Naive B cell (primary cell): ENCODE measurements at regions not wholly inside any gene's neighbourhood (a gene's known extent, or its start where the extent isn't known, plus 50 kb on each side); places are given as distances from the start of the nearest gene placed in this dataset.

Source experiments
- ATAC-seq, 2 donors: fragments of 150-1000 bp; cut with Tn5 transposase; 2 replicates each; pipeline ENCODE4 v1.10.0; 2021; ENCODE audit warnings: low read depth in 2 of 2, mild to moderate bottlenecking in 2 of 2, moderate library complexity in 2 of 2
- DNase-seq: peaks from one replicate; pipeline ENCODE4 v3.0.0; 2022
- H3K27ac Mint-ChIP-seq, 6 donors: one replicate each; pipeline ENCODE4 v1.8.0; 2020 to 2022; ENCODE audit warnings: mild to moderate bottlenecking in 6 of 6, mixed read lengths in 6 of 6, moderate library complexity in 5 of 6, inconsistent platforms in 2 of 6
- H3K27me3 Mint-ChIP-seq, 3 donors: one replicate each; pipeline ENCODE4 v1.8.0; 2021 to 2022; ENCODE audit warnings: mixed read lengths in 3 of 3, mild to moderate bottlenecking in 1 of 3
- H3K36me3 Mint-ChIP-seq, 2 donors: one replicate each; pipeline ENCODE4 v1.8.0; 2020 to 2022; ENCODE audit warnings: mixed read lengths in 2 of 2, inconsistent platforms in 1 of 2, mild to moderate bottlenecking in 1 of 2
- H3K4me1 Mint-ChIP-seq, 3 donors: one replicate each; pipeline ENCODE4 v1.8.0; 2020 to 2022; ENCODE audit warnings: mixed read lengths in 3 of 3, inconsistent platforms in 1 of 3, mild to moderate bottlenecking in 1 of 3, moderate library complexity in 1 of 3
- H3K4me3 Mint-ChIP-seq, 8 donors: one replicate each; pipeline ENCODE4 v1.8.0; 2020 to 2022; ENCODE audit warnings: mild to moderate bottlenecking in 8 of 8, mixed read lengths in 8 of 8, moderate library complexity in 8 of 8, inconsistent platforms in 2 of 8
- H3K9me3 Mint-ChIP-seq, 7 donors: one replicate each; pipeline ENCODE4 v1.8.0; 2020 to 2022; ENCODE audit warnings: mixed read lengths in 7 of 7, mild to moderate bottlenecking in 5 of 7, inconsistent platforms in 2 of 7, moderate library complexity in 1 of 7

DNA sequence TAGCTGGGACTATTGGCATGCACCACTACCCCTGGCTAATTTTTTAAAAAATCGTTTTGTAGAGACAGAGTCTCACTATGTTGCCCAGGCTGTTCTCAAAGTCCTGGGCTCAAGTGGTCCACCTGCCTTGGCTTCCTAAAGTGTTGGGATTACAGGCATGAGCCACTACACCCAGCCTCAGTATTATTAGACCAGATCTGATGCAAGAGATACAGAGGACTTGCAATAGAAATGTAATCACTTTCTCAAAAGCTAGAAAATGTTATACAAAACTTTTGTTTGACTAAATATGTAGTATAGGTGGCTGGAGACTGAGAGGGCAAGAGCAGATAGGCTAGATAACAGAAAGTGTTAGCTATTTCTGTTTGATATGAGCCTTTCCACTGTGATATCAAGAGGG lies 531.9 kb downstream of the SOX2 start:
- ATAC-seq (no peak), DNase-seq (no peak)
- H3K4me1 Mint-ChIP-seq: no peaks in the 10 kb centered on the region
- H3K4me3 Mint-ChIP-seq: no peak overlapping the region
- H3K9me3 Mint-ChIP-seq: peaks cover 0 to 9% (median 0%) of the 10 kb centered on the region in 7 donors
- peaks cover 0 to 5% (median 5%) of the 10 kb centered on the region in 3 donors for H3K27me3 Mint-ChIP-seq
- H3K36me3 Mint-ChIP-seq: no peaks in the 10 kb centered on the region
- no peak overlapping the region for H3K27ac Mint-ChIP-seq

DNA sequence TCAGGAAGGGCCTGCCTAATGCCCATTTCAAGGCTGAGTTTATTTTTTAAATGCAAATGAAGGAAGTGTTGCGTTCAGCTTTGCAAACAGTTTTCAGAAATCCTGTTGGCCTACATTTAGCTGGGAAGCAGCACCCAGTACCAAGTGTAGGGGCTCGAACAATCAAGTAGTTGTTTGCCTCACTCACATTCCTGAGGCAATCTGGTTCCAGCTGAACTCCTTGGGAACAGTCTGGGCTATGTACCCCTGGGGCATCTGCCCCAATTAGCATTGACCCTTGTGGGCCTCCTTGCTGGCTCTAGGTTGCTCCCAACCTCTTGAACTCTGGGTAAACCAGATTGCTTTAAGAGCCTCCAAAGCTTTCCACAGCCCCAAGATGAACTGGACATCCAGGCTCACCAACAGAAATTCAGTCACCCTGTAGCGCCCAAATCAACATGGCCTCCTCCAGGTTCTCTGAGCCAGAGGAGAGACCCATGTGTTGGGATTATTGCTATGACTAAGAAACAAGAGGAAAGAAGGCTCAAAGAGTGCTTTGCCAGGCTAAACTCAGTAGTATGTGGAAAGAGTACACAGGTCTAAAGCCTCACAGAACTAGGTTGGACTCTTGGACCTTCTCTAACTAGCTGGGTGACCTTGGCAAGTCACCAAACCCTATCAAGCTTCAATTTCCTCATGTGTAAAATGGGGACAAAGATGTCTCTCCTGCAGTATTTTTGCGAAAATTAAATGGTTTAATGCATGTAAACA lies 532.7 kb downstream of the SOX2 start:
- Mint-ChIP-seq H3K36me3 (no peaks in the 10 kb centered on the region), H3K9me3 (peaks cover 0 to 9% (median 0%) of the 10 kb centered on the region in 7 donors), H3K4me1 (no peaks in the 10 kb centered on the region), H3K4me3 (no peak overlapping the region), H3K27me3 (peaks cover 0 to 5% (median 5%) of the 10 kb centered on the region in 3 donors), H3K27ac (no peak overlapping the region)
- DNase-seq (no peak), ATAC-seq (no peak)

DNA sequence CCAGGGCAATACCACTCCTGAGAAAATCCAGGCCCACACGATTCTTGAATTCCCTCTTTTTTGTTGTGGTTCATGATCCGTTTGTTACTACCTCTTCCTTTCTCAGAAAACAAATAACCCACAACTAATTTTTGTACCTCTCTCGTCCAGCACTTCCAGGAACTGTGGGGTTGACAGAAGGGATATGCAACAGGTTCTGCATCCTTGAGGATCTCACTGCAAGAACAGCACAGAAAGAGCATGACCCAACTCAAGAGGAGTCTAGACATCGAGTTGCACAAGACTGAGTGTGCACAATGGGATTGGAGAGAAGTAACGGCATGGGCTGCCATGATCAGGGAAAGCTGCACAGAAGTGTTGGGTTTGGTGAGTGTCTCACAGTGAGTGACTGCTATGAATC lies 533.3 kb downstream of the SOX2 start:
- DNase-seq (no peak), ATAC-seq (no peak)
- Mint-ChIP-seq H3K27me3 (peaks cover 0 to 5% (median 5%) of the 10 kb centered on the region in 3 donors), H3K4me1 (no peaks in the 10 kb centered on the region), H3K27ac (no peak overlapping the region), H3K4me3 (no peak overlapping the region), H3K36me3 (no peaks in the 10 kb centered on the region), H3K9me3 (peaks cover 0 to 9% (median 0%) of the 10 kb centered on the region in 7 donors)

DNA sequence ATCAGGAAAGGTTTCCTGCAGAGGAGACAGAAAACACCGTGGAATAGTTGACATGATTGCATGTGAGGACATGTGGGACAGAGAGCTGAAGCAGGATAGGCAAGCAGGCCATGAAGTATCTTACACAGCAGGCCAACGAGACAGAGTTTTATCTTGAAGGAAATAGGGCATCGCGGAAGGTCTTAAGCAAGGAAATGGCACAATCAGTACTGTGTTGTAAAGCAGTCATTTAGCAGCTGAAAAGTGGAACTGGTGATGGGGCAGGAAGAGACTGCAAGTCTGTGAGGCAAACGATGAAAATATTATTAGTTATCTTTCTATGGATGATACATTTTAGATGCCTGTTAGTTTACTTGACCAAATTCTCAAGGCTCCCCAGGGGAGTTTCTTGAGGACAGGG lies 535.1 kb downstream of the SOX2 start:
- H3K27ac Mint-ChIP-seq: no peak overlapping the region
- H3K4me1 Mint-ChIP-seq: no peaks in the 10 kb centered on the region
- DNase-seq (no peak), ATAC-seq (no peak)
- H3K36me3 Mint-ChIP-seq: no peaks in the 10 kb centered on the region
- no peak overlapping the region for H3K4me3 Mint-ChIP-seq
- H3K9me3 Mint-ChIP-seq: peaks cover 0 to 9% (median 0%) of the 10 kb centered on the region in 7 donors
- H3K27me3 Mint-ChIP-seq: peaks cover 0 to 5% (median 5%) of the 10 kb centered on the region in 3 donors

DNA sequence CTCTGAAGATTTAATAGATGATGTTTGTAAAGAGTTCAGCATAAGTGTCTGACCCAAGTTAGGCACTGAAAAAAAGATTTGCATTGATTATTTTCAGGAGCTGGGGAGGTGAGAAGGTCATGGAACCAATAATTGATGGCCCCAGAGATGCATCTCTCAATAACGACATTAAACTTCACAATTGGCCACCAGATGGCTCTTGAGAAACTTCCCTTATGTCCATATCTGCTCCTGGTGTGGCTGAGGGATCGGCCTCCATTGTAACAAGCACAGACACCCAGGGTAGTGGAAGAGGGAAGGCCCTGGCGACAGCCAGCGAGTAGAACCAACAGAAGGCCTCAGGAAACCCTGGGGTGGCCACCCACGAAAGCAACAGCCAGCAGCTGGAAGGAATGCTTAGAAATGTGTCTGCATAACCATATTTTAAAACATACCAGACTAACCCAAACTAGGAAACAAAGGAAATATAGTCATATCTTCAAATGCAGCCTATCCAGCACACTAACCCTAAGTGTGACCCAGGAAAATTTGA lies 536.7 kb downstream of the SOX2 start:
- Mint-ChIP-seq H3K9me3 (peaks cover 0 to 9% (median 0%) of the 10 kb centered on the region in 7 donors), H3K4me1 (no peaks in the 10 kb centered on the region), H3K4me3 (no peak overlapping the region), H3K27me3 (peaks cover 0 to 5% (median 5%) of the 10 kb centered on the region in 3 donors), H3K27ac (no peak overlapping the region), H3K36me3 (no peaks in the 10 kb centered on the region)
- no peak for ATAC-seq
- DNase-seq: no peak

DNA sequence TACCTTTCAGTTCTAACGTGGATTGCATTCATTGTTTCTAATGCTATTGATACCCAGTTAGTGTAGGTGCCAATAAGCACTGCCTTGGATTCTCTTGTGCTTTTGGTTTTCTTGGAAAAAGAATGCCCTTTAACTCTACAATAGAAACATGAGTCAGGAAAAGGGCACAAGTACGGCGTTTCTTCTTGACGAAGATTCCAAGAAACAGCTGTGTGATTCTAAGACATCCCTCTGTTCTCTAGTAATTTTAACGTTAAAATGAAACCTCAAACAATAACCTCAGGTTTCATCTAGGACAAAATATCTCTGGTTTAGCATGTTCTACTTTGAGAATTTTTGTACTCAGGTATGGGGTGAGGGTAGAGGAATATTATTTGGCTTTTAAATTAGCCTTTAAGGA lies 540.5 kb upstream of the ATP11B start:
- Mint-ChIP-seq H3K4me3 (no peak overlapping the region), H3K27me3 (peaks cover 0 to 9% (median 0%) of the 10 kb centered on the region in 3 donors), H3K36me3 (no peaks in the 10 kb centered on the region)

DNA sequence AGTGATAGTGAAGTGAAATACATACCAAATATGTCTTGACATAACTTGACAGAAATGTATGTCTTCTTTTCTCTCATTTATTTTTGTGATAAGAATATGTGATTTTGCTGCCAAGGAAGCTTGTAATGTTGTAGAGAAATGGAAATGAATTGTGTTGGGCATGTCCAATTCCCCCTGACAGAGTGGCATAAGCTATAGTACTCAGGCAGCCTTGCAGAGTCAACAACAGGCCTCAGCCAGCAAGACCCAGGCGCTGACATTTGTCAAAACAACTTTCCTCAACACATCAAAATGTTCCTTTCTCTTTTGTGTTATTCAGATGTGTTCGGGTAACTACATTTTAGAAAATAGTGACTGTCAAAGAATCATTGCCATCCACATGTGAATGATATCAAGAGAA lies 538.1 kb upstream of the ATP11B start:
- H3K27ac Mint-ChIP-seq: no peak overlapping the region
- DNase-seq (no peak), ATAC-seq (no peak)
- no peaks in the 10 kb centered on the region for H3K9me3 Mint-ChIP-seq
- H3K36me3 Mint-ChIP-seq: no peaks in the 10 kb centered on the region
- no peak overlapping the region for H3K4me3 Mint-ChIP-seq
- no peaks in the 10 kb centered on the region for H3K4me1 Mint-ChIP-seq
- H3K27me3 Mint-ChIP-seq: peaks cover 0 to 6% (median 4%) of the 10 kb centered on the region in 3 donors

More for the DNA sequence above, 540.5 kb upstream of the ATP11B start:
- DNase-seq (no peak), ATAC-seq (no peak)
- peaks cover 0 to 1% (median 0%) of the 10 kb centered on the region in 7 donors for H3K9me3 Mint-ChIP-seq
- no peaks in the 10 kb centered on the region for H3K4me1 Mint-ChIP-seq
- no peak overlapping the region for H3K27ac Mint-ChIP-seq

DNA sequence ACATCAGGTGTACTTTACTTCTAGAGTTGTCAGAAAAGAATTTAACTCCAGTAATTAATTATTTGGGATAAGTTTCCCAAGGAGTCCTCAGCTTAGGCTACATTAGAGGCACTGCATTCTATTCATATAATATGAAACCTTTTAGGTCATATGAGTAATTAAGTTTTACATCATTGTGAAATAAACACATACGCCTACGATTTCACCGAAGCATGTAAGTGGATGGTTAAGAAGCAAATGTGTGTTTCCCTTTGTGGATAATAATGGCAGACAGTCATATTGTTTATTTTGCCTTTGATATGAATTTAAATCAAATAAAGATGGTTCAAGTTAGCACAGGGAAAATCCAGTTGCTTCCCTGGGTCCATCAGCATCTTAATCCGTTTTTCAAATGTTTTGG lies 535.9 kb upstream of the ATP11B start:
- H3K9me3 Mint-ChIP-seq: no peaks in the 10 kb centered on the region
- H3K4me1 Mint-ChIP-seq: no peaks in the 10 kb centered on the region
- H3K4me3 Mint-ChIP-seq: no peak overlapping the region
- no peaks in the 10 kb centered on the region for H3K36me3 Mint-ChIP-seq
- ATAC-seq (no peak), DNase-seq (no peak)
- peaks cover 7 to 14% (median 9%) of the 10 kb centered on the region in 3 donors for H3K27me3 Mint-ChIP-seq
- no peak overlapping the region for H3K27ac Mint-ChIP-seq

DNA sequence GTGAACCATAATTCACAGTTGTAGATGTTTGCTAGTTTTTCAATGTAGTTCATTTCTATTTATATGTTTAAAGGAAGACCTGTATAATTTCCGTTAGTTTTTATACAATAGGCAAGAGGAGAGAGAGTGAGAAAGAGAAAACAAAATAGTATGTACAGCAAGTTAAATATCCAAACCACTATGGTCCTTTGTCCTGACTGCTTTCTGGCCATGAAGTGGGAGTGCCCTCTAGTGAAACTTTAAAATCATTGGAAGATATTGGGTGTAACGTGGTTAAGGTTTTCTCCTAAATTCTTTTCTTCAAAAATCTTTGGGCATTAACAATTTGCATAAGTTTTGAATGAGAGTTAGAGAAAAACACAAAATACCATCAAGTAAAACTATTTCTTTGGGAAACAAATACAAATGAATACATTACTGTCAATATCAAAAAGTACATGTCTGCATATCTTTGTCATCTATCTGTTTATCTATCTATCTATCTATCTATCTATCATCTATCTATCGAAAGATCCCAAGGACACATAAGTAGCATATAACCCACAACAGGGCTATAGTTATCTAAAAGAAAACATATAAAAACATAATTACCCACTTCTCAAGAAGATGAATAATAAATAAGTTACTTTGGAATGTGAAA lies 534.6 kb upstream of the ATP11B start:
- Mint-ChIP-seq H3K4me1 (no peaks in the 10 kb centered on the region), H3K36me3 (no peaks in the 10 kb centered on the region), H3K27ac (no peak overlapping the region), H3K27me3 (peaks cover 8 to 19% (median 17%) of the 10 kb centered on the region in 3 donors), H3K9me3 (no peaks in the 10 kb centered on the region), H3K4me3 (no peak overlapping the region)
- DNase-seq (no peak), ATAC-seq (no peak)

DNA sequence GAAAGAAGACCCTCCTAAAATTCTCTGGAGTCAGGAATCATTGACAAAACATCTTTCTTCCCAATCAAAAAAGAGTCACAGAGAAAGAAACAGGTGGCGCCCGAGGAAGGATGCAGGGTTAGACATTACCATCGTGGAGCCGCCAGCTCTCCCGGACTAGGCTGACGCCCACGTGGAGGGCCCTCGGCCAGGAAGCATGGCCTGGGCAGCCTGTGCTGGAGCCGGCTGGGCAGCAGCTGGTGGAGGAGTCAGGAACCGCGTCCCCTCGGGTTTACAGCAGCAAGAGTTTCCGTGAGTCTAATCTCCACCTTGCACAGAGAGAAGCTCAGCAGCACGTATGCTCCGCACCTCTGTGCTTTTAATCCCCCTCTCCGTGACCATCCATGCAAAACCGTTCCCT lies 533.7 kb upstream of the ATP11B start:
- H3K36me3 Mint-ChIP-seq: no peaks in the 10 kb centered on the region
- H3K9me3 Mint-ChIP-seq: no peaks in the 10 kb centered on the region
- H3K4me1 Mint-ChIP-seq: no peaks in the 10 kb centered on the region
- peaks cover 8 to 19% (median 17%) of the 10 kb centered on the region in 3 donors for H3K27me3 Mint-ChIP-seq
- DNase-seq (no peak), ATAC-seq (no peak)
- no peak overlapping the region for H3K4me3 Mint-ChIP-seq
- H3K27ac Mint-ChIP-seq: no peak overlapping the region

DNA sequence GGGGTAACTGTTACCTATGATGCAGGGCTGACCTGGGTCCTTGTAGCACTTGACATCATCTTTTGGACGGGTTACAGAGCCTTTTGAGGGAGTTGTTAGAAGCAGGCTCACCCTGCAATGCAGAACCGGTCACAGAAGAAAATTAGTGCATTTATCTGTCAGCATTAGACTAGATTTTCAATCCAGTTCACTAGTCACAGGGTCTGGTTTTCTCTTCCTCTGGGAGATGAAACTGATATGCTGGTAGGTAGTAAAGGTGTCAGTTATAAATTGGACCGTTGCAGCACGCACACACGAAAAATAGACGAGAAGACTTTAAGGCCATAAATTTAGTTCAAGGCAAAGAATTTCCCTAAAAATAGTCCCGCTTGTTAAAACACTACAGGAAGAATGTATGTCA lies 532.3 kb upstream of the ATP11B start:
- Mint-ChIP-seq H3K9me3 (no peaks in the 10 kb centered on the region), H3K27ac (no peak overlapping the region), H3K4me3 (no peak overlapping the region), H3K36me3 (no peaks in the 10 kb centered on the region), H3K4me1 (no peaks in the 10 kb centered on the region), H3K27me3 (peaks cover 8 to 19% (median 16%) of the 10 kb centered on the region in 3 donors)
- DNase-seq (no peak), ATAC-seq (no peak)

DNA sequence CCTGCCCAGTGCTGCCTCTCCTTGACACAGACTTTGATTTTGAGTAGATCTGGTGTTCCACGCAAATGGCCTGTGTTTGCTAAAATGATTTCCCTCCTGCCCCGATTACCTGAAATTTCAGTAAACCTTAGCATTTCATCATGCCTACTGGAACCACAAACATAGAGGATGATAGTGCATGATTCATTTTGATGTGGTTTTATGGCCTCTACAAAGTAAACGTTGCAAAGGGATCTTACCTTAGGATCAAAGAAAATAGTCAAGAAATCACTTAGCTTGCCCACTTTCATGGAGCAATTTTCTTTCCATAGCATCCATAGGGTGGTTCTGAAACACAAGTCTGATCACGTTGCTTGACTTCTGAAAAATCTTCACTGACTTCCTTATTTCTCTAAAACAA lies 524.6 kb upstream of the ATP11B start:
- ATAC-seq (no peak), DNase-seq (no peak)
- H3K36me3 Mint-ChIP-seq: no peaks in the 10 kb centered on the region
- no peaks in the 10 kb centered on the region for H3K4me1 Mint-ChIP-seq
- H3K9me3 Mint-ChIP-seq: peaks cover 0 to 3% (median 0%) of the 10 kb centered on the region in 7 donors
- peaks cover 0 to 6% (median 0%) of the 10 kb centered on the region in 3 donors for H3K27me3 Mint-ChIP-seq
- no peak overlapping the region for H3K4me3 Mint-ChIP-seq
- no peak overlapping the region for H3K27ac Mint-ChIP-seq

DNA sequence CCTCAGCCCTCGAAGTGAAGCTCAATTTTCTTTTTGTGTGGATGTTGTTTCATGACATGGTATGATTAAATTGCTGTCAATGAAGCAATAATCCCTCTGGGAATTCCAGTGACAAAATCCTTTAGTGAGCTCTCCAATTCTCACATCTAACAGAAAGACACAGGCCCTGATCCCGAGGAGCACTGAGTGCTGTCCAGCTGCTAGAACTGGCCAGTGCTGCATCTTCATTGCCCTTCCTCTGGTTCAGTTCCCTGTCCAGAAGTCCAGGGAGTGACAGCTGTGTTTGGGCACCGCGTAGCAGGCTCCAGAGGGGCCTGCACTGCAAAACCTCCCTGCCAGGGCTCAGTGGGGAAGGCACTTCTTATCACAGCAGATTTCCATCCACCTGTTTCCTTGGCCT lies 516.8 kb upstream of the ATP11B start:
- H3K9me3 Mint-ChIP-seq: peaks cover 0 to 2% (median 0%) of the 10 kb centered on the region in 7 donors
- no peaks in the 10 kb centered on the region for H3K36me3 Mint-ChIP-seq
- no peak overlapping the region for H3K4me3 Mint-ChIP-seq
- H3K4me1 Mint-ChIP-seq: no peaks in the 10 kb centered on the region
- no peak for DNase-seq
- H3K27me3 Mint-ChIP-seq: peaks cover 0 to 3% (median 0%) of the 10 kb centered on the region in 3 donors
- H3K27ac Mint-ChIP-seq: no peak overlapping the region
- no peak for ATAC-seq

DNA sequence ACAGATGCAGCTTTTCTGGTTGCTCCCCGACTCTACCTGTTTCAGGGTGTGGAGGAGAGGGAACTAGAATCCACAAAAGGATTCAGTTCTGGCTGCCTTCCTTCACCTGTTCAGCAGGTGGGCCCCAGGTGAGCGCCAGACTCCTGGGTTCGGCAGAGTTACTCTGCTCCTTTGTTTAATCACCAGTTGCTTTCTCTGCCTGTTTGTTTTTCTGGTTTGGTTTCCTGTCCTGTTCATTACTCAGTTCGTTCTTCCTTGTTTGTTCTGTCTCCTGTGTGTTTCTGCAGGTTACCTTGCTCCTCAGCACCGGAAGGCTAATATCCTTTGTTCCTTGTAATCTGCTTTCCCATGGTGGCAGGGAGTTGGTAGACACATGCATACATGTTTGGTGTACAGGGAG lies 508.5 kb upstream of the ATP11B start:
- H3K27me3 Mint-ChIP-seq: peaks cover 0 to 8% (median 5%) of the 10 kb centered on the region in 3 donors
- H3K36me3 Mint-ChIP-seq: no peaks in the 10 kb centered on the region
- H3K4me3 Mint-ChIP-seq: no peak overlapping the region
- ATAC-seq (no peak), DNase-seq (no peak)
- no peak overlapping the region for H3K27ac Mint-ChIP-seq
- H3K4me1 Mint-ChIP-seq: no peaks in the 10 kb centered on the region
- H3K9me3 Mint-ChIP-seq: no peaks in the 10 kb centered on the region
